Calu3 (cell line): ENCODE measurements at regions not wholly inside any gene's neighbourhood (a gene's known extent, or its start where the extent isn't known, plus 50 kb on each side); places are given as distances from the start of the nearest gene placed in this dataset.

Experiments used
- BruUV-seq: library from RNA; stranded (reverse); fragments of 400-500 nt; replicated peaks from 2 replicates; lab custom pipeline; 2021; lab: Mats Ljungman, UMichigan
- CTCF ChIA-PET: fragments of 300-600 bp; sonication (Branson Sonifier 250); formaldehyde crosslinking; loops from one replicate; lab custom pipeline; 2022; ENCODE audit warnings: antibody characterized with exemption; lab: Charles Lee
- DNase-seq: peaks from one replicate; pipeline ENCODE4 v3.0.0; 2022
- H3K27ac Mint-ChIP-seq: one replicate; pipeline ENCODE4 v1.8.0; 2022; ENCODE audit warnings: mixed read lengths; ENCODE audit not compliant: unreplicated experiment
- H3K27me3 Mint-ChIP-seq: one replicate; pipeline ENCODE4 v1.8.0; 2022; ENCODE audit warnings: mixed read lengths; ENCODE audit not compliant: unreplicated experiment
- H3K36me3 Mint-ChIP-seq: one replicate; pipeline ENCODE4 v1.8.0; 2022; ENCODE audit warnings: mild to moderate bottlenecking, moderate library complexity, mixed read lengths; ENCODE audit not compliant: insufficient read depth, unreplicated experiment
- H3K4me1 Mint-ChIP-seq: one replicate; pipeline ENCODE4 v1.8.0; 2022; ENCODE audit warnings: mild to moderate bottlenecking, low read depth, mixed read lengths; ENCODE audit not compliant: unreplicated experiment
- H3K4me3 Mint-ChIP-seq: one replicate; pipeline ENCODE4 v1.8.0; 2022; ENCODE audit warnings: mild to moderate bottlenecking, low read depth, moderate library complexity, mixed read lengths; ENCODE audit not compliant: unreplicated experiment
- H3K9me3 Mint-ChIP-seq: one replicate; pipeline ENCODE4 v1.8.0; 2022; ENCODE audit warnings: low read depth, mixed read lengths; ENCODE audit not compliant: unreplicated experiment
- intact Hi-C: fragments of 100-400 bp; cut with micrococcal nuclease; formaldehyde crosslinking; loops from one replicate; pipeline ENCODE4 v1.10.0; 2022; ENCODE audit not compliant: unreplicated experiment
- TF ChIP-seq, protein P1 (sequence below): fragments of 200-600 bp; IDR thresholded peaks from one replicate; pipeline ENCODE4 v1.8.0; 2022; ENCODE audit warnings: antibody characterized with exemption; ENCODE audit not compliant: unreplicated experiment

GRCh38 chr2:161088658-161089350 lies 71.4 kb upstream of the TANK start:
- intact Hi-C loops = no loop called here
- H3K4me3 Mint-ChIP-seq = no peak overlapping the region

DNA sequence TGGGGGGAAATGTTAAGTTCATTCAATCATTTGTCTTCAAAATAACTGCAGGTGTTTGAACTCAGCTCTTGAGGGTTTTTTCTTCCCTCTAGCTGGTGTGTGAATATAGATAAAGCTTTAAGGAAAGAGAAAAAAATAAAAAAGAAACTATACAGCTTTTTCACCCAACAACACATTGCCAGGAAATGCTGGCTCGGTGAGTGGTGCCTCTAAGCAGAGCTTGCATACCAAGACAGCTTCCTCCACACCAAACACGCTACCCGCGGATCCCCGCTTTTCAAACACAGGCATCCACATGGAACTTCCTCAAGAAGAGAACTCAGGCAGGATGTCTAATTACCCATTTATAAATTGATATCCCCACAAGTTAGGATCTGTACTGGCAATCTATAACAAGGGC lies 69.8 kb upstream of the TANK start:
- TF ChIP-seq, protein P1, sequence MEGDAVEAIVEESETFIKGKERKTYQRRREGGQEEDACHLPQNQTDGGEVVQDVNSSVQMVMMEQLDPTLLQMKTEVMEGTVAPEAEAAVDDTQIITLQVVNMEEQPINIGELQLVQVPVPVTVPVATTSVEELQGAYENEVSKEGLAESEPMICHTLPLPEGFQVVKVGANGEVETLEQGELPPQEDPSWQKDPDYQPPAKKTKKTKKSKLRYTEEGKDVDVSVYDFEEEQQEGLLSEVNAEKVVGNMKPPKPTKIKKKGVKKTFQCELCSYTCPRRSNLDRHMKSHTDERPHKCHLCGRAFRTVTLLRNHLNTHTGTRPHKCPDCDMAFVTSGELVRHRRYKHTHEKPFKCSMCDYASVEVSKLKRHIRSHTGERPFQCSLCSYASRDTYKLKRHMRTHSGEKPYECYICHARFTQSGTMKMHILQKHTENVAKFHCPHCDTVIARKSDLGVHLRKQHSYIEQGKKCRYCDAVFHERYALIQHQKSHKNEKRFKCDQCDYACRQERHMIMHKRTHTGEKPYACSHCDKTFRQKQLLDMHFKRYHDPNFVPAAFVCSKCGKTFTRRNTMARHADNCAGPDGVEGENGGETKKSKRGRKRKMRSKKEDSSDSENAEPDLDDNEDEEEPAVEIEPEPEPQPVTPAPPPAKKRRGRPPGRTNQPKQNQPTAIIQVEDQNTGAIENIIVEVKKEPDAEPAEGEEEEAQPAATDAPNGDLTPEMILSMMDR = no peak
- DNase-seq = no peak
- CTCF ChIA-PET = no interaction called here
- H3K27me3 Mint-ChIP-seq = no peaks in the 10 kb centered on the region
- H3K27ac Mint-ChIP-seq = no peak overlapping the region
- intact Hi-C loops = no loop called here
- no peaks in the 10 kb centered on the region for H3K4me1 Mint-ChIP-seq
- no TSS peak for BruUV-seq
- no peaks in the 10 kb centered on the region for H3K36me3 Mint-ChIP-seq
- H3K4me3 Mint-ChIP-seq = no peak overlapping the region
- no peaks in the 10 kb centered on the region for H3K9me3 Mint-ChIP-seq

More at GRCh38 chr2:161088658-161089350, 71.4 kb upstream of the TANK start:
- no peak overlapping the region for H3K27ac Mint-ChIP-seq
- H3K27me3 Mint-ChIP-seq = no peaks in the 10 kb centered on the region
- DNase-seq = no peak
- TF ChIP-seq, protein P1 = no peak
- CTCF ChIA-PET = no interaction called here
- no peaks in the 10 kb centered on the region for H3K4me1 Mint-ChIP-seq
- no TSS peak for BruUV-seq
- no peaks in the 10 kb centered on the region for H3K36me3 Mint-ChIP-seq
- no peaks in the 10 kb centered on the region for H3K9me3 Mint-ChIP-seq

DNA sequence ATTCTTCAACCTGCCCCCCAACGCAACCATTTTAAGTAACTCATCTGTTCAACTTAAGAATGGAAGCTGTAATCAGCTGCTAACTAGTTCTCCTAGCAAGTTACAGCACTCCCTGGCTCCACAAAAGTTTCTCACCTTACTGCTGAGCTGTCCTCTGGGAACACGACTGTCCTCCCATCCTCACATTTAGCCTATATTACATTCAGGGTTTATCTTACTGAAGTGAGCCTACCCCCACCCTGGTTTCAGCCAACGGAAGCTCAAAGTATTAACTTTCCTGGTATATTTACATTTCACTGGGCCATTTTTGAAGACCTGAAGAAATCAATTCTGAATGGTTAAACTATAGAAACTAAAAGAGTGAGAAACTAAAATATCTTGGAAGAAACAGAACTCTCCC lies 64.9 kb upstream of the TANK start:
- no peak for DNase-seq
- Mint-ChIP-seq H3K36me3 (no peaks in the 10 kb centered on the region), H3K4me1 (no peaks in the 10 kb centered on the region), H3K27ac (no peak overlapping the region), H3K27me3 (no peaks in the 10 kb centered on the region), H3K9me3 (no peaks in the 10 kb centered on the region), H3K4me3 (no peak overlapping the region)
- intact Hi-C loops = no loop called here
- CTCF ChIA-PET = no interaction called here
- no TSS peak for BruUV-seq
- TF ChIP-seq, protein P1 = no peak

GRCh38 chr2:161096336-161096735 lies 63.9 kb upstream of the TANK start:
- no peak overlapping the region for H3K27ac Mint-ChIP-seq
- TF ChIP-seq, protein P1 = no peak
- intact Hi-C loops = no loop called here
- H3K4me1 Mint-ChIP-seq = no peaks in the 10 kb centered on the region
- no peaks in the 10 kb centered on the region for H3K36me3 Mint-ChIP-seq
- no peaks in the 10 kb centered on the region for H3K9me3 Mint-ChIP-seq
- no peak for DNase-seq
- CTCF ChIA-PET = no interaction called here
- H3K27me3 Mint-ChIP-seq = no peaks in the 10 kb centered on the region
- BruUV-seq = no TSS peak
- no peak overlapping the region for H3K4me3 Mint-ChIP-seq
